Progenitor cell of endocrine pancreas (in vitro differentiated cells): ENCODE measurements at regions not wholly inside any gene's neighbourhood (a gene's known extent, or its start where the extent isn't known, plus 50 kb on each side); places are given as distances from the start of the nearest gene placed in this dataset.
"Not testable (repeated sequence)": the region's sequence is repeated elsewhere in the genome, so short reads cannot be mapped to it uniquely, and the experiment has no call there.

Experiments
- DNase-seq: peaks from one replicate; pipeline ENCODE4 v3.0.0; 2021; ENCODE audit warnings: low spot score; ENCODE audit not compliant: unreplicated experiment
- H3K27ac Mint-ChIP-seq: 2 replicates; pipeline ENCODE4 v1.8.0; 2021; ENCODE audit warnings: mild to moderate bottlenecking, moderate library complexity, mixed read lengths
- H3K27me3 Mint-ChIP-seq: 2 replicates; pipeline ENCODE4 v1.8.0; 2021; ENCODE audit warnings: mixed read lengths
- H3K36me3 Mint-ChIP-seq: 2 replicates; pipeline ENCODE4 v1.8.0; 2022; ENCODE audit warnings: mixed read lengths; ENCODE audit not compliant: insufficient read depth
- H3K4me1 Mint-ChIP-seq: 2 replicates; pipeline ENCODE4 v1.8.0; 2021; ENCODE audit warnings: low read depth, mixed read lengths
- H3K4me3 Mint-ChIP-seq: 2 replicates; pipeline ENCODE4 v1.8.0; 2021; ENCODE audit warnings: low read depth, mild to moderate bottlenecking, moderate library complexity, mixed read lengths
- H3K9me3 Mint-ChIP-seq: 2 replicates; pipeline ENCODE4 v1.8.0; 2021; ENCODE audit warnings: low read depth, mixed read lengths
- CTCF ChIP-seq: fragments of 200-600 bp; sonication (generic); IDR thresholded peaks from one replicate; pipeline ENCODE4 v1.5.0; 2021; ENCODE audit warnings: antibody characterized with exemption, mild to moderate bottlenecking; ENCODE audit not compliant: unreplicated experiment

GRCh38 chr7:108875139-108875538, 305.5 kb downstream of the DNAJB9 start:
- Mint-ChIP-seq H3K27ac (no peak overlapping the region), H3K4me3 (no peak overlapping the region), H3K4me1 (peaks cover 5% of the 10 kb centered on the region), H3K9me3 (peaks cover 9% of the 10 kb centered on the region), H3K27me3 (no peaks in the 10 kb centered on the region), H3K36me3 (no peaks in the 10 kb centered on the region)
- no peak for DNase-seq
- peak; percentile 10 for TF ChIP-seq CTCF

GRCh38 chr7:108890862-108891261, 321.2 kb downstream of the DNAJB9 start:
- TF ChIP-seq CTCF = no peak
- peaks cover under 1% of the 10 kb centered on the region for H3K27me3 Mint-ChIP-seq
- H3K36me3 Mint-ChIP-seq = peaks cover 2% of the 10 kb centered on the region
- H3K9me3 Mint-ChIP-seq = peaks cover 4% of the 10 kb centered on the region
- no peak overlapping the region for H3K4me3 Mint-ChIP-seq
- H3K4me1 Mint-ChIP-seq = no peaks in the 10 kb centered on the region
- H3K27ac Mint-ChIP-seq = no peak overlapping the region
- DNase-seq = no peak

- Mint-ChIP-seq H3K27ac (no peak overlapping the region), H3K4me3 (no peak overlapping the region), H3K4me1 (no peaks in the 10 kb centered on the region), H3K27me3 (peaks cover 10% of the 10 kb centered on the region), H3K9me3 (no peaks in the 10 kb centered on the region), H3K36me3 (no peaks in the 10 kb centered on the region)
- DNase-seq = no peak
- TF ChIP-seq CTCF = no peak
These were observed 338.8 kb downstream of the DNAJB9 start for GRCh38 chr7:108908456-108908855.

- Mint-ChIP-seq H3K27me3 (peaks cover 10% of the 10 kb centered on the region), H3K36me3 (peaks cover 1% of the 10 kb centered on the region), H3K9me3 (peaks cover 15% of the 10 kb centered on the region), H3K4me3 (no peak overlapping the region), H3K4me1 (no peaks in the 10 kb centered on the region), H3K27ac (no peak overlapping the region)
- no peak for TF ChIP-seq CTCF
- no peak for DNase-seq
These were observed 341.3 kb downstream of the DNAJB9 start for GRCh38 chr7:108911016-108911415.

- Mint-ChIP-seq H3K36me3 (no peaks in the 10 kb centered on the region), H3K4me3 (no peak overlapping the region), H3K27me3 (peaks cover 15% of the 10 kb centered on the region), H3K9me3 (peaks cover 50% of the 10 kb centered on the region), H3K27ac (no peak overlapping the region), H3K4me1 (no peaks in the 10 kb centered on the region)
- TF ChIP-seq CTCF = no peak
- no peak for DNase-seq
These were observed 350.8 kb downstream of the DNAJB9 start for GRCh38 chr7:108920490-108920889.

- DNase-seq, H3K36me3 Mint-ChIP-seq, H3K27ac Mint-ChIP-seq, H3K4me1 Mint-ChIP-seq, H3K4me3 Mint-ChIP-seq: not testable (repeated sequence)
- Mint-ChIP-seq H3K9me3 (peaks cover 19% of the 10 kb centered on the region), H3K27me3 (peaks cover 81% of the 10 kb centered on the region)
These were observed 373.4 kb downstream of the DNAJB9 start for GRCh38 chr7:108943048-108943447.
